NB4 (cell line): ENCODE measurements at regions not wholly inside any gene's neighbourhood (a gene's known extent, or its start where the extent isn't known, plus 50 kb on each side); places are given as distances from the start of the nearest gene placed in this dataset.

Experiments
- MAX ChIP-seq: IDR thresholded peaks from 2 replicates; pipeline ENCODE4 v1.6.1; 2011; ENCODE audit warnings: low read depth, low read length
- POLR2A ChIP-seq: IDR thresholded peaks from 2 replicates; pipeline ENCODE4 v1.6.1; 2011; ENCODE audit warnings: mild to moderate bottlenecking; ENCODE audit not compliant: insufficient read length; ENCODE audit errors: extremely low read depth
- TF ChIP-seq, protein P1 (sequence below): IDR thresholded peaks from one replicate; pipeline ENCODE4 v1.5.1; 2012; ENCODE audit warnings: low read depth, low read length

- TF ChIP-seq MAX: no peak
- TF ChIP-seq, protein P1, sequence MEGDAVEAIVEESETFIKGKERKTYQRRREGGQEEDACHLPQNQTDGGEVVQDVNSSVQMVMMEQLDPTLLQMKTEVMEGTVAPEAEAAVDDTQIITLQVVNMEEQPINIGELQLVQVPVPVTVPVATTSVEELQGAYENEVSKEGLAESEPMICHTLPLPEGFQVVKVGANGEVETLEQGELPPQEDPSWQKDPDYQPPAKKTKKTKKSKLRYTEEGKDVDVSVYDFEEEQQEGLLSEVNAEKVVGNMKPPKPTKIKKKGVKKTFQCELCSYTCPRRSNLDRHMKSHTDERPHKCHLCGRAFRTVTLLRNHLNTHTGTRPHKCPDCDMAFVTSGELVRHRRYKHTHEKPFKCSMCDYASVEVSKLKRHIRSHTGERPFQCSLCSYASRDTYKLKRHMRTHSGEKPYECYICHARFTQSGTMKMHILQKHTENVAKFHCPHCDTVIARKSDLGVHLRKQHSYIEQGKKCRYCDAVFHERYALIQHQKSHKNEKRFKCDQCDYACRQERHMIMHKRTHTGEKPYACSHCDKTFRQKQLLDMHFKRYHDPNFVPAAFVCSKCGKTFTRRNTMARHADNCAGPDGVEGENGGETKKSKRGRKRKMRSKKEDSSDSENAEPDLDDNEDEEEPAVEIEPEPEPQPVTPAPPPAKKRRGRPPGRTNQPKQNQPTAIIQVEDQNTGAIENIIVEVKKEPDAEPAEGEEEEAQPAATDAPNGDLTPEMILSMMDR: no peak
- no peak for TF ChIP-seq POLR2A
These were observed 168.7 kb upstream of the FRMD4B start for GRCh38 chr3:69554576-69554975.
